ENCODE measurements at regions not wholly inside any gene's neighbourhood (a gene's known extent, or its start where the extent isn't known, plus 50 kb on each side); places are given as distances from the start of the nearest gene placed in this dataset.

DNA sequence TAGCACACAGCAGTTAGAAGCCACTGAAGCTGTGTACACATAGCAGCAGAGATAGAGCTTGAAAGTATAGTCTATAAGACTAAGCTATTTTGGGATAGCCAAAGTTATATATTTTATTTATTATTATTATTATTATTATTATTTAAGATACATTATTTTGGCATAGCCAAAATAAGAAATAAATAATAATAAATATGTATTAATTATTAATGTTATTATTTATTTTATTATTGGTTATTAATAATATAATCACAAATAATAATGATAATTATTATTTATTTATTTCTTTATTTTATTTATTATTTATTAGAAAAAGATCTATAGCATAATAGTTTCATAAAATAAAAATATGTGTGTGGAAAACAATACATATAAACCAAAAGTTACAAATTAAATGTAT lies 107.2 kb upstream of the FOXK1 start:
- H3K4me3 Mint-ChIP-seq, result no peak overlapping the region
- no peaks in the 10 kb centered on the region for H3K4me1 Mint-ChIP-seq
- DNase-seq (ENCODE audit: low spot score), result no peak
- Histone ChIP-seq H3K36me3 (ENCODE audit: insufficient read depth) (no peaks in the 10 kb centered on the region), H4K20me1 (replicated peaks; ENCODE audit: insufficient read depth) (no peaks in the 10 kb centered on the region), H3K27me3 (ENCODE audit: insufficient read depth) (no peaks in the 10 kb centered on the region), H3K4me3 (no peak overlapping the region), H3K9me2 (ENCODE audit: insufficient read depth) (no peaks in the 10 kb centered on the region), H2AFZ (no peak overlapping the region), H3K4me1 (ENCODE audit: insufficient read depth) (no peaks in the 10 kb centered on the region), H3K79me2 (replicated peaks; ENCODE audit: insufficient read depth) (no peaks in the 10 kb centered on the region), H3K27ac (ENCODE audit: low read depth) (no peak overlapping the region), H3K4me2 (no peak overlapping the region), H3F3A (replicated peaks; ENCODE audit: low read depth) (no peaks in the 10 kb centered on the region)
- H3K27me3 Mint-ChIP-seq (ENCODE audit: insufficient read depth, low read depth, poor library complexity), result peaks cover 4% of the 10 kb centered on the region
- TF ChIP-seq, protein P1, sequence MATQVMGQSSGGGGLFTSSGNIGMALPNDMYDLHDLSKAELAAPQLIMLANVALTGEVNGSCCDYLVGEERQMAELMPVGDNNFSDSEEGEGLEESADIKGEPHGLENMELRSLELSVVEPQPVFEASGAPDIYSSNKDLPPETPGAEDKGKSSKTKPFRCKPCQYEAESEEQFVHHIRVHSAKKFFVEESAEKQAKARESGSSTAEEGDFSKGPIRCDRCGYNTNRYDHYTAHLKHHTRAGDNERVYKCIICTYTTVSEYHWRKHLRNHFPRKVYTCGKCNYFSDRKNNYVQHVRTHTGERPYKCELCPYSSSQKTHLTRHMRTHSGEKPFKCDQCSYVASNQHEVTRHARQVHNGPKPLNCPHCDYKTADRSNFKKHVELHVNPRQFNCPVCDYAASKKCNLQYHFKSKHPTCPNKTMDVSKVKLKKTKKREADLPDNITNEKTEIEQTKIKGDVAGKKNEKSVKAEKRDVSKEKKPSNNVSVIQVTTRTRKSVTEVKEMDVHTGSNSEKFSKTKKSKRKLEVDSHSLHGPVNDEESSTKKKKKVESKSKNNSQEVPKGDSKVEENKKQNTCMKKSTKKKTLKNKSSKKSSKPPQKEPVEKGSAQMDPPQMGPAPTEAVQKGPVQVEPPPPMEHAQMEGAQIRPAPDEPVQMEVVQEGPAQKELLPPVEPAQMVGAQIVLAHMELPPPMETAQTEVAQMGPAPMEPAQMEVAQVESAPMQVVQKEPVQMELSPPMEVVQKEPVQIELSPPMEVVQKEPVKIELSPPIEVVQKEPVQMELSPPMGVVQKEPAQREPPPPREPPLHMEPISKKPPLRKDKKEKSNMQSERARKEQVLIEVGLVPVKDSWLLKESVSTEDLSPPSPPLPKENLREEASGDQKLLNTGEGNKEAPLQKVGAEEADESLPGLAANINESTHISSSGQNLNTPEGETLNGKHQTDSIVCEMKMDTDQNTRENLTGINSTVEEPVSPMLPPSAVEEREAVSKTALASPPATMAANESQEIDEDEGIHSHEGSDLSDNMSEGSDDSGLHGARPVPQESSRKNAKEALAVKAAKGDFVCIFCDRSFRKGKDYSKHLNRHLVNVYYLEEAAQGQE (IDR thresholded peaks at IDR 0.05; ENCODE audit: unreplicated experiment), result no peak
- TF ChIP-seq ETS1 (IDR thresholded peaks at IDR 0.05) (no peak), ZNF331 (CRISPR knock-in tag; IDR thresholded peaks at IDR 0.05; ENCODE audit: low read depth) (no peak), STAT1 (IDR thresholded peaks at IDR 0.05; ENCODE audit: unreplicated experiment) (no peak), CREB1 (CRISPR knock-in tag; IDR thresholded peaks at IDR 0.05; ENCODE audit: low read depth) (no peak), EZH2phosphoT487 (IDR thresholded peaks at IDR 0.05; ENCODE audit: unreplicated experiment) (no peak)
- H3K9me3 Mint-ChIP-seq, result peaks cover 82% of the 10 kb centered on the region
- H3K36me3 Mint-ChIP-seq (ENCODE audit: low read depth), result peaks cover 13% of the 10 kb centered on the region
- ATAC-seq, result no peak
- H3K27ac Mint-ChIP-seq, result no peak overlapping the region

DNA sequence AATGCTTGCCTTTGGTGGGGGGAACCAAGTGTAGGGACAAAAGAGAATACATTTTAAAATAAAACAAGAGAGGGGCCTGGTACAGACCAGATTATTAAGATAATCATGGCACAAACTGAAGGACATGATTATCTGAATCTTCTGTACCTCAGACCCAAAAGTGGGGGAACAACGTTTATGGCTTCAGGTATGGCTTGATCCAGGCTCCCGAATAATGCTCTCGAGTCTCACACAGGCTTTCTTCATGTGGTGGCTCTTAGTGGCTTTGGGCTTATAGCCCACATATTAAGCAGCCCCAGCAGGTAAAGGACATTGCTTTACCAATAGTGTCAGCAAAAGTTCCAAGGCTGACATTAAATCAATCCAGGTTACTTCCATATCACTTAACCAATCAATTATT lies 106.8 kb upstream of the FOXK1 start:
- H3K4me1 ChIP-seq (ENCODE audit: insufficient read depth), result no peaks in the 10 kb centered on the region
- H4K20me1 ChIP-seq (replicated peaks; ENCODE audit: insufficient read depth), result no peaks in the 10 kb centered on the region
- Mint-ChIP-seq H3K27ac (no peak overlapping the region), H3K4me3 (no peak overlapping the region), H3K9me3 (peaks cover 82% of the 10 kb centered on the region), H3K4me1 (no peaks in the 10 kb centered on the region), H3K27me3 (ENCODE audit: insufficient read depth, low read depth, poor library complexity) (peaks cover 4% of the 10 kb centered on the region), H3K36me3 (ENCODE audit: low read depth) (peaks cover 15% of the 10 kb centered on the region)
- no peak overlapping the region for H3K4me2 ChIP-seq
- H3K27me3 ChIP-seq (ENCODE audit: insufficient read depth), result no peaks in the 10 kb centered on the region
- ATAC-seq (no peak), DNase-seq (ENCODE audit: low spot score) (no peak)
- H3K27ac ChIP-seq (ENCODE audit: low read depth), result no peak overlapping the region
- no peaks in the 10 kb centered on the region for H3F3A ChIP-seq (replicated peaks; ENCODE audit: low read depth)
- no peaks in the 10 kb centered on the region for H3K36me3 ChIP-seq (ENCODE audit: insufficient read depth)
- no peak overlapping the region for H3K4me3 ChIP-seq
- H2AFZ ChIP-seq, result no peak overlapping the region
- no peaks in the 10 kb centered on the region for H3K79me2 ChIP-seq (replicated peaks; ENCODE audit: insufficient read depth)
- no peak for TF ChIP-seq CREB1 (CRISPR knock-in tag; IDR thresholded peaks at IDR 0.05; ENCODE audit: low read depth)
- no peak for TF ChIP-seq STAT1 (IDR thresholded peaks at IDR 0.05; ENCODE audit: unreplicated experiment)
- no peak for TF ChIP-seq EZH2phosphoT487 (IDR thresholded peaks at IDR 0.05; ENCODE audit: unreplicated experiment)
- TF ChIP-seq ETS1 (IDR thresholded peaks at IDR 0.05), result no peak
- H3K9me2 ChIP-seq (ENCODE audit: insufficient read depth), result no peaks in the 10 kb centered on the region
